SJSA1 (cell line): ENCODE measurements at regions not wholly inside any gene's neighbourhood (a gene's known extent, or its start where the extent isn't known, plus 50 kb on each side); places are given as distances from the start of the nearest gene placed in this dataset.
"Not testable (repeated sequence)": the region's sequence is repeated elsewhere in the genome, so short reads cannot be mapped to it uniquely, and the experiment has no call there.

Source experiments
- DNase-seq, 2 experiments: peaks; one replicate each; pipeline ENCODE4 v3.0.0-alpha.2; 2015 to 2020; ENCODE audit warnings: low spot score in 2 of 2, low read depth in 1 of 2
- H3K27ac ChIP-seq: fragments of 250-450 bp; sonication (Bioruptor Pico); 2 replicates; pipeline ENCODE4 v1.5.1; 2020; ENCODE audit warnings: mild to moderate bottlenecking, moderate library complexity
- H3K27me3 ChIP-seq: fragments of 250-450 bp; sonication (Bioruptor Pico); replicated peaks from 2 replicates; pipeline ENCODE4 v1.5.1; 2020; ENCODE audit warnings: mild to moderate bottlenecking, moderate library complexity
- H3K36me3 ChIP-seq: fragments of 250-450 bp; sonication (Bioruptor Pico); 2 replicates; pipeline ENCODE4 v1.5.1; 2020; ENCODE audit warnings: mild to moderate bottlenecking
- H3K4me1 ChIP-seq: fragments of 250-450 bp; sonication (Bioruptor Pico); replicated peaks from 2 replicates; pipeline ENCODE4 v1.6.1; 2021; ENCODE audit warnings: mild to moderate bottlenecking
- H3K4me3 ChIP-seq: fragments of 250-450 bp; sonication (Bioruptor Pico); 2 replicates; pipeline ENCODE4 v1.5.1; 2020; ENCODE audit warnings: mild to moderate bottlenecking
- H3K9me3 ChIP-seq: fragments of 250-450 bp; sonication (Bioruptor Pico); replicated peaks from 2 replicates; pipeline ENCODE4 v1.5.1; 2020; ENCODE audit warnings: mild to moderate bottlenecking

DNA sequence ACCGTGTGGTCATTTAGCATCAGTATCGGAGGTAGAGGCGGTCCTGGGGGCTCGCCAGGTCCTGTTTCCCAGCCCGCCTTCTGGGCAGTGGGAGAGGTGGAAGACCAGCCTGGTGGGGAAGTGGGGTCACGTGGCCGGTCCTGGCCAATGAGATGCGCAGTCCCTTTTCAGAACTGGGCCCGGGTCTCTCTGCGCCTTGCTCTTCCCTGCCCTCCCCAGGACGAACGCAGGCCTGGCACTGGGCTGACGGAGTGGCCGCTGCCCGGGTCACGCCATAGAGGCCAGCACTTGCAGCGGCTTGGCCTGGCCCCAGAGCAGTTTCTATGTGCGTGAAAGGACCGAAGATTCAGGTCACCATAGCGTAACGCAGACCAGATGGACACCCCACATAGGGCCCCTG, 97.6 kb downstream of the OLFM1 start:
- no peaks in the 10 kb centered on the region for H3K9me3 ChIP-seq
- no peak overlapping the region for H3K4me3 ChIP-seq
- no peaks in the 10 kb centered on the region for H3K36me3 ChIP-seq
- no peak for DNase-seq
- H3K4me1 ChIP-seq: 0 out of 2 replicates have a peak, but pooled peaks cover 6% of the 10 kb centered on the region
- no peaks in the 10 kb centered on the region for H3K27me3 ChIP-seq
- no peak overlapping the region for H3K27ac ChIP-seq

GRCh38 chr9:135186248-135187164, 99.0 kb downstream of the OLFM1 start:
- H3K27ac ChIP-seq: no peak overlapping the region
- H3K4me1 ChIP-seq: 0 out of 2 replicates have a peak, but pooled peaks cover 6% of the 10 kb centered on the region
- no peak overlapping the region for H3K4me3 ChIP-seq
- no peaks in the 10 kb centered on the region for H3K9me3 ChIP-seq
- H3K36me3 ChIP-seq: no peaks in the 10 kb centered on the region
- no peak for DNase-seq
- H3K27me3 ChIP-seq: no peaks in the 10 kb centered on the region

GRCh38 chr9:135187365-135187764, 99.9 kb downstream of the OLFM1 start:
- H3K9me3 ChIP-seq: no peaks in the 10 kb centered on the region
- DNase-seq: no peak
- no peak overlapping the region for H3K27ac ChIP-seq
- 0 out of 2 replicates have a peak, but pooled peaks cover 6% of the 10 kb centered on the region for H3K4me1 ChIP-seq
- H3K27me3 ChIP-seq: no peaks in the 10 kb centered on the region
- no peak overlapping the region for H3K4me3 ChIP-seq
- no peaks in the 10 kb centered on the region for H3K36me3 ChIP-seq

- Histone ChIP-seq H3K9me3 (no peaks in the 10 kb centered on the region), H3K36me3 (no peaks in the 10 kb centered on the region), H3K4me1 (0 out of 2 replicates have a peak, but pooled peaks cover 6% of the 10 kb centered on the region), H3K4me3 (no peak overlapping the region), H3K27ac (no peak overlapping the region), H3K27me3 (no peaks in the 10 kb centered on the region)
- no peak for DNase-seq
Measured at GRCh38 chr9:135188681-135189151, 101.2 kb downstream of the OLFM1 start.

DNA sequence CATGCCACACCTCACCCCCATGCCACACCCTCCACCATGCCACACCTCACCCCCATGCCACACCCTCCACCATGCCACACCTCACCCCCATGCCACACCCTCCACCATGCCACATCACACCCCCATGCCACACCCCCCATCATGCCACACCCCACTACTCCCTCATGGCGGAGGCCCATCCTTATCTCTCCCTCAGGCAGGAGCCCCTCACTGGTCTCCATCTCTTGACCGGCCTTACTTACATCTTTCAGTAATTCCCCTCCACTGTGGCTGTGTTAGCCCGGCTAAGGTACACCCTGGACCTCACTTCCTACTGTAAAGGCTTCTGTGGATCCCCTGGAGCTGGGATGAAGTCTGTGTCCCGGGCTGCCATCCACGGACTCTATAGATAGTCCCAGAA, 102.0 kb downstream of the OLFM1 start:
- 0 out of 2 replicates have a peak, but pooled peaks cover 6% of the 10 kb centered on the region for H3K4me1 ChIP-seq
- H3K9me3 ChIP-seq: no peaks in the 10 kb centered on the region
- H3K27me3 ChIP-seq: no peaks in the 10 kb centered on the region

GRCh38 chr9:135190789-135191577, 103.5 kb downstream of the OLFM1 start:
- no peaks in the 10 kb centered on the region for H3K9me3 ChIP-seq

More for the DNA sequence above, 102.0 kb downstream of the OLFM1 start:
- no peak overlapping the region for H3K27ac ChIP-seq
- DNase-seq: no peak
- H3K4me3 ChIP-seq: no peak overlapping the region
- H3K36me3 ChIP-seq: no peaks in the 10 kb centered on the region

DNA sequence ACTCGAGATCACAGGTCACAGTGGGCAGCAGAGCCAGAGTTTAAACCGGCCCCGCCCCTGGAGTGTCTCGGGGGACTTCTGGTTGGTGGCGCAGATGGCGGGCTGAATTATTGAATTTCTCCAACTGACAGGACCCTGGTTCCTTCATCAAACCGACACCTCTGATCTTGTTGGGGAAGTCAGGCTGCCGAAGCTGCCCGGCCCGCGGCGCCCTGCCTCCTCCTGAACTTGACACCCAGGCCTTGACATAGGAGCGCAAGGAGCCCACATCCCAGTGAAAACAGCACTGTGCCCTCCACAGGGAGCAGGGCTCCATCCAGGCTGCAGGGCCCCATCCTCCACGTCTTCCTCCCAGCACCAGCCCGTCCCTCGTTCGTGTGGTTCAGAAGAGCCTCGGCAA, 105.2 kb downstream of the OLFM1 start:
- H3K27ac ChIP-seq: no peak overlapping the region
- H3K9me3 ChIP-seq: no peaks in the 10 kb centered on the region
- no peaks in the 10 kb centered on the region for H3K27me3 ChIP-seq
- no peaks in the 10 kb centered on the region for H3K36me3 ChIP-seq
- H3K4me1 ChIP-seq: no peaks in the 10 kb centered on the region
- no peak for DNase-seq
- H3K4me3 ChIP-seq: no peak overlapping the region

More at GRCh38 chr9:135190789-135191577, 103.5 kb downstream of the OLFM1 start:
- no peaks in the 10 kb centered on the region for H3K36me3 ChIP-seq
- DNase-seq: no peak
- no peak overlapping the region for H3K27ac ChIP-seq
- H3K4me3 ChIP-seq: no peak overlapping the region
- H3K27me3 ChIP-seq: no peaks in the 10 kb centered on the region
- 0 out of 2 replicates have a peak, but pooled peaks cover 6% of the 10 kb centered on the region for H3K4me1 ChIP-seq

GRCh38 chr9:135195975-135196374, 108.5 kb downstream of the OLFM1 start:
- not testable (repeated sequence) for H3K9me3 ChIP-seq, H3K36me3 ChIP-seq, DNase-seq, H3K4me3 ChIP-seq, H3K27ac ChIP-seq, H3K27me3 ChIP-seq, H3K4me1 ChIP-seq

- Histone ChIP-seq H3K4me1 (no peaks in the 10 kb centered on the region), H3K36me3 (no peaks in the 10 kb centered on the region), H3K27me3 (no peaks in the 10 kb centered on the region), H3K9me3 (no peaks in the 10 kb centered on the region), H3K4me3 (no peak overlapping the region), H3K27ac (no peak overlapping the region)
- no peak for DNase-seq
Measured at GRCh38 chr9:135196474-135196873, 109.0 kb downstream of the OLFM1 start.

DNA sequence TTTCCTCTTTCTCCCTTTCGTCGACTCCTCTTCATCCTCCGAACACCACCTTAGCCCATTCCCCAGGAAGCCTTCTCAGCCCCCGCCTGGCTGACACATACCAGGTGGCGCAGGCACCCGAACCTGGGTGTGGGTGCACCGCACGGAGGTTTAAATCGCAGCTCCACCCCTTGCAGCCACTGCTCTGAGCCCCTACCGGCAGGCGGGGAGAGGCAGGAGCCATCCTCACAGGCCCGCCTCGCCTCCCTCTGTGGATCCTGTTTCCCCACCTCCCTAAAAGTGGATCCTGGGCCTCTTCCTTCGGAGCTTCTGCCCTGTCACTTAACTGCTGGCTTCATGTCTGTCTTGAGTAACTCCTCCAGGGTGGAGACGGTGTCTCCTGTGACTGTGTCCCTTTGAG, 110.7 kb downstream of the OLFM1 start:
- Histone ChIP-seq H3K27ac (no peak overlapping the region), H3K36me3 (no peaks in the 10 kb centered on the region), H3K27me3 (no peaks in the 10 kb centered on the region), H3K4me1 (no peaks in the 10 kb centered on the region), H3K4me3 (no peak overlapping the region), H3K9me3 (no peaks in the 10 kb centered on the region)
- DNase-seq: no peak

DNA sequence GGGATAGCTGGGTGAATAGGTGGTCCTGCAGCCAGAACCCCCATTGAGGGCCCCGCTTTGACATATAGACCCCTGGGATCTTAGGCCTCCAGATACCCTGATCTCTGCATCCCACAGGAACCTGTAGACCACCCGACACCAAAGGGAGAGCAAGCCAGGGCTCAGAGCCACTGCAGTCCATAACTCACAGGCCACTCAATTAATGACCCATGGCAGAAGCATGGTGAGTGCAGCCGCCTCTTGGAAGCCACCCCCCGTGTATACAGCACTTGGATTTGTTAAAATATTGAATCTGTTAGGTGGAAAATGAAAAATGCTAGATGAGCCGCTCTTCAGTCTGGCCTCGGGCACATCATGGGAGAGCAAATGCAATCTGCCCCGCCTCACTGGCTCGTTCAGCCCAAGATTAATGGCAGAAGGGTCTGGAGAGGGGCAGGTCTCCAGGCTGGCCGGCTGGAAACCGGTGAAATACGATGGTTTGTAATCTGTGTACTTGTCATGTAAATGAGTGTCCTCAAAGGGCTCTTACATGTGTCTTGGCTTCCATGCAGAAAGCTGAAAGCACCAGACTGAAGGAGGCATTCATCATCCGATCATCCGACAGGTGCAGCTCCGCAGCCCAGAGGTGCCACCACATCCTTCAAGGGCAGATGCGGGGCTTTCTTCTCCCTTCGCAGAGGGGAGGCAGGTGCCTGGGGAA, 111.3 kb downstream of the OLFM1 start:
- no peak for DNase-seq
- H3K4me1 ChIP-seq: no peaks in the 10 kb centered on the region
- no peak overlapping the region for H3K4me3 ChIP-seq
- no peaks in the 10 kb centered on the region for H3K9me3 ChIP-seq
- H3K36me3 ChIP-seq: no peaks in the 10 kb centered on the region
- no peaks in the 10 kb centered on the region for H3K27me3 ChIP-seq
- no peak overlapping the region for H3K27ac ChIP-seq

DNA sequence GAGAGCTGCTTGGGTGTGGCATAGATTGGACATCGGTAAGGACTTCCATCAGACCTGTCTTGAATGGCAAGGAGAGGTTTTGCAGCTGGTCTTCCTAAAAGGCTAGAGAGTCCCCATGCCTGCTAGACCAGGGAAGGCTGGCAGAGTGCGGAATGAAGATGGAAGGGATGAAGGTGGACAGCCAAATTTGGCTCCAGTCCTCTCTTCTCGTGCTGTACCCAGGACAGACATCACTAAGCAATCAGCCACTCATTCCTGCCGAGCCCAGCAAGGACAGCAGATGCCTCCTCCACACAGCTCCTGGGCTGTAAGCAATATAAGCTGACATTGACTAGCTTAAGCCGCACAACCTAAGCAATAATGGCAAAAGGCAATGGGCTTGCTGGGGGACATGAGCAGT, 112.0 kb downstream of the OLFM1 start:
- Histone ChIP-seq H3K4me1 (no peaks in the 10 kb centered on the region), H3K9me3 (no peaks in the 10 kb centered on the region), H3K4me3 (no peak overlapping the region), H3K27ac (no peak overlapping the region), H3K27me3 (no peaks in the 10 kb centered on the region), H3K36me3 (no peaks in the 10 kb centered on the region)
- no peak for DNase-seq

- H3K36me3 ChIP-seq: no peaks in the 10 kb centered on the region
- H3K27me3 ChIP-seq: no peaks in the 10 kb centered on the region
- H3K27ac ChIP-seq: no peak overlapping the region
- no peak overlapping the region for H3K4me3 ChIP-seq
- no peak for DNase-seq
- no peaks in the 10 kb centered on the region for H3K4me1 ChIP-seq
- H3K9me3 ChIP-seq: no peaks in the 10 kb centered on the region
Measured at GRCh38 chr9:135201711-135202110, 114.2 kb downstream of the OLFM1 start.
